OCI-LY3 (cell line): ENCODE measurements at regions not wholly inside any gene's neighbourhood (a gene's known extent, or its start where the extent isn't known, plus 50 kb on each side); places are given as distances from the start of the nearest gene placed in this dataset.

Experiments
- H2AFZ ChIP-seq: fragments of 200-600, 300-600 bp; shearing (Covaris generic); 2 replicates; pipeline ENCODE4 v1.6.0; 2014; ENCODE audit warnings: antibody characterized with exemption, low read depth, low read length
- H3K27ac ChIP-seq: fragments of 200-600, 300-600 bp; sonication (generic); 2 replicates; pipeline ENCODE4 v1.5.1; 2014; ENCODE audit warnings: mild to moderate bottlenecking, low read length, moderate library complexity, mixed read lengths
- H3K27me3 ChIP-seq: fragments of 200-600, 300-600 bp; sonication (generic); 2 replicates; pipeline ENCODE4 v1.6.1; 2014; ENCODE audit warnings: low read depth, low read length, mixed read lengths
- H3K36me3 ChIP-seq: fragments of 200-600, 300-600 bp; sonication (generic); replicated peaks from 2 replicates; pipeline ENCODE3; 2014; ENCODE audit warnings: low read depth, low read length, mixed read lengths
- H3K4me1 ChIP-seq: fragments of 300-600, 200-600 bp; sonication (generic); 2 replicates; pipeline ENCODE4 v1.6.1; 2014; ENCODE audit warnings: low read length, mixed read lengths
- H3K4me2 ChIP-seq: fragments of 200-600, 300-600 bp; sonication (generic); 2 replicates; pipeline ENCODE4 v1.6.1; 2014; ENCODE audit warnings: low read length, mixed read lengths
- H3K4me3 ChIP-seq: fragments of 300-600, 200-600 bp; sonication (generic); 2 replicates; pipeline ENCODE4 v1.5.1; 2014; ENCODE audit warnings: antibody characterized with exemption, mild to moderate bottlenecking, low read length, moderate library complexity
- H3K79me2 ChIP-seq: fragments of 300-600, 200-600 bp; shearing (Covaris generic); 2 replicates; pipeline ENCODE4 v1.6.1; 2014; ENCODE audit warnings: mild to moderate bottlenecking, low read length, mixed read lengths
- H3K9ac ChIP-seq: fragments of 300-600, 200-600 bp; shearing (Covaris generic); 2 replicates; pipeline ENCODE4 v1.6.0; 2014; ENCODE audit warnings: mild to moderate bottlenecking, low read length, moderate library complexity
- H3K9me3 ChIP-seq: fragments of 200-600, 300-600 bp; shearing (Covaris generic); 2 replicates; pipeline ENCODE4 v1.6.1; 2014; ENCODE audit warnings: low read length, mixed read lengths; ENCODE audit not compliant: insufficient read depth
- H4K20me1 ChIP-seq: fragments of 200-600, 300-600 bp; sonication (generic); 2 replicates; pipeline ENCODE4 v1.6.1; 2016; ENCODE audit warnings: low read length, mixed read lengths; ENCODE audit not compliant: insufficient read depth
- EZH2phosphoT487 ChIP-seq: fragments of 200-600 bp; shearing (Covaris generic); IDR thresholded peaks from 2 replicates; pipeline ENCODE4 v1.6.1; 2018; ENCODE audit warnings: antibody characterized with exemption, mixed run types, low read depth
- TF ChIP-seq, protein P1 (sequence below): fragments of 200-600, 300-600 bp; sonication (generic); IDR thresholded peaks from 2 replicates; pipeline ENCODE4 v1.5.1; 2014; ENCODE audit warnings: antibody characterized with exemption, low read length, low read depth

DNA sequence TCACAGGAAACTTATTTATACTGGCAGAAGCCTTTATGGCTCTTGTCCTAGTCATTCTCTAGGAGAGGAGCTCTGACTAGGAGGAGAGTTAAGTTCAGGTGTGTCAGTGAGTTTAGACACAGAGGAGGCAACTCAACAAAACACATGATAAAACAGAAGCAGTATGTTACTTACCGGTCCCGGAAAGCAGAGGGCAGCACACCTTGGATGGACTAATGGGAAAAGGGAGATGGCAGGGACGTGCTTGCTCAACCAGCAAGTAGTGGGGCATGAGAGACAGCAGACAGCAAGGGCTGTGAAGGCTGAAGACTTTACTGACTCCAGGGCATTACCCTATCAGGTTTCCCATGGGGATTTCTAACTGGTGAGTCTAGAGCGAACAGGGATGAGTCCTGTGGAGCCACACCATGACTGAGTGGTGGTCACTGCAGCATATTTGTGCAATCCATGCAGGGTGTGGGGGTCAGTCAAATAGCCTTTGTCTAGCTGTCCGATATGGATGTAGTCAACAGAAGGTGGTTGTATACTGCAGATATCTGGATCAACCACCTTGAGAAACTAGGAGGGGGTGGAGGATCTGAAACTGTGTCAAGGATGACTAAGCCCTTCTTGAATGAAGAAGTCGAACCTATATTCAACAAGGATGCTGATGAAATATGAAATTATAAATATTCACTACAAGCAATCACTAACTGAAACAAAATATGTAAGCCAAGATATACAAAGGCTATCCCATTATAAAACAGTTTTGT lies 596.3 kb upstream of the CHRM3 start:
- no peaks in the 10 kb centered on the region for H3K9me3 ChIP-seq
- no peak overlapping the region for H3K27ac ChIP-seq
- no peak overlapping the region for H3K9ac ChIP-seq
- H4K20me1 ChIP-seq: no peaks in the 10 kb centered on the region
- no peak overlapping the region for H2AFZ ChIP-seq
- H3K36me3 ChIP-seq: no peaks in the 10 kb centered on the region
- H3K4me3 ChIP-seq: no peak overlapping the region
- H3K4me1 ChIP-seq: peaks cover 9% of the 10 kb centered on the region
- TF ChIP-seq EZH2phosphoT487: no peak
- TF ChIP-seq, protein P1, sequence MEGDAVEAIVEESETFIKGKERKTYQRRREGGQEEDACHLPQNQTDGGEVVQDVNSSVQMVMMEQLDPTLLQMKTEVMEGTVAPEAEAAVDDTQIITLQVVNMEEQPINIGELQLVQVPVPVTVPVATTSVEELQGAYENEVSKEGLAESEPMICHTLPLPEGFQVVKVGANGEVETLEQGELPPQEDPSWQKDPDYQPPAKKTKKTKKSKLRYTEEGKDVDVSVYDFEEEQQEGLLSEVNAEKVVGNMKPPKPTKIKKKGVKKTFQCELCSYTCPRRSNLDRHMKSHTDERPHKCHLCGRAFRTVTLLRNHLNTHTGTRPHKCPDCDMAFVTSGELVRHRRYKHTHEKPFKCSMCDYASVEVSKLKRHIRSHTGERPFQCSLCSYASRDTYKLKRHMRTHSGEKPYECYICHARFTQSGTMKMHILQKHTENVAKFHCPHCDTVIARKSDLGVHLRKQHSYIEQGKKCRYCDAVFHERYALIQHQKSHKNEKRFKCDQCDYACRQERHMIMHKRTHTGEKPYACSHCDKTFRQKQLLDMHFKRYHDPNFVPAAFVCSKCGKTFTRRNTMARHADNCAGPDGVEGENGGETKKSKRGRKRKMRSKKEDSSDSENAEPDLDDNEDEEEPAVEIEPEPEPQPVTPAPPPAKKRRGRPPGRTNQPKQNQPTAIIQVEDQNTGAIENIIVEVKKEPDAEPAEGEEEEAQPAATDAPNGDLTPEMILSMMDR: peak; percentile 21; the same call in 1 of the 2 replicates
- peak overlapping the region; percentile 19; the same call in 1 of the 2 replicates for H3K4me2 ChIP-seq
- no peaks in the 10 kb centered on the region for H3K79me2 ChIP-seq
- no peaks in the 10 kb centered on the region for H3K27me3 ChIP-seq

DNA sequence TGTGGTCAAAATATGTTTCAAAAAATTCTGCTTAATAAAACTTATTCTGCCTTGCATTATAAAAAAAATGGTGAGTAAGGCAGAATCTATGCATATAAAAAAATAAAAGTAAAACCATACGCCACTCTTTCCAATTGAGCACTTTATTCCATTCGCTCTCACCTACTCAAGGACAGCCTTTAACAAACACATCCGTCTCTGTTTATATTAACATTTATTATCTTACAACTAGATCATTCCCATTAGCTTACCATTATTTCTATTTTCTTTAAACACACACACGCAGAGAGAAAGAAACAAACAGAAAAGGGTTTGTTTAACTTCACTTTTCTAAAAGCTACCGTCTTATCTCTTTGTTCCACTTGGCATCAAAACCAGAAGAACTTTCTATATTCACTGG lies 598.9 kb upstream of the CHRM3 start:
- Histone ChIP-seq H3K79me2 (no peaks in the 10 kb centered on the region), H2AFZ (no peak overlapping the region), H3K4me3 (no peak overlapping the region), H4K20me1 (no peaks in the 10 kb centered on the region), H3K36me3 (no peaks in the 10 kb centered on the region), H3K4me1 (peaks cover 9% of the 10 kb centered on the region), H3K4me2 (no peak overlapping the region), H3K9me3 (no peaks in the 10 kb centered on the region), H3K9ac (no peak overlapping the region), H3K27me3 (no peaks in the 10 kb centered on the region), H3K27ac (no peak overlapping the region)
- no peak for TF ChIP-seq EZH2phosphoT487
- TF ChIP-seq, protein P1: no peak

DNA sequence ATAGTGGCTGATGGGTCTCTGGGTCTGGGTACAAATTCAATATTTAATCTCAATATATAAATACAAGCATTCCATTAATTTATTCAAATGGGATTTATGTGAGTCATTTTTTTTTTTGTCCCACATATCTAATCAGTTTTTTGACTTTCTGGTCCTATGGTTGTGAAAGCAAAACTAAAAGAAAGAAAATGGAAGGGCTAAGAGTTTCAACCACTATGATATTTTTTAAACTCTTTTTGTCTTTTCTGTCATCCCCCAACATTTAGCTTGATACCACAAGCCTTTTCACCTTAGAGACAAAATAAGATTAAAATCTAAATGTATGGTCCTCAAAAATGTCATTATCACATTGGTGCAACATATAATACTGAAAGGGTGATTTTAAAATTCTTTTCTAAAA lies 602.7 kb upstream of the CHRM3 start:
- Histone ChIP-seq H4K20me1 (no peaks in the 10 kb centered on the region), H3K36me3 (no peaks in the 10 kb centered on the region), H3K4me1 (no peaks in the 10 kb centered on the region), H3K9me3 (no peaks in the 10 kb centered on the region), H3K27ac (no peak overlapping the region), H3K4me3 (no peak overlapping the region), H3K9ac (no peak overlapping the region), H3K4me2 (no peak overlapping the region), H2AFZ (no peak overlapping the region), H3K79me2 (no peaks in the 10 kb centered on the region), H3K27me3 (no peaks in the 10 kb centered on the region)
- TF ChIP-seq, protein P1: no peak
- TF ChIP-seq EZH2phosphoT487: no peak

DNA sequence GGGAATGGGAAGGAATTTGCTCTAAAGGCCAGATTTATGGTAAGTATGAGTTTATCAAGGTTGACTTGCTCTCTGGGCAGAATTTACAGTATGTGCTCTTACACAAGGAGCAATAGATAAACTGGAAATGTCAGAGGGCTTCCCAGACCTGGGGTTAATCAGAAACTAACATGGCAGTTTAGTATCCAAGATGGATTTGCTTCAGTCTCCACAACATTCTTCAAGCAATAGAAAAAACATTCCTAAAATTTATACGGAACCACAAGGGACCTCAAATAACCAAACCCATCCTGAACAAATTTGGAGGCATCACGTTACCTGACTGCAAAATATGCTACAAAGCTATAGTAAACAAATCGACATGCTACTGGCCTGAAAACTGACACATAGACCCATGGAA lies 606.7 kb upstream of the CHRM3 start:
- H2AFZ ChIP-seq: no peak overlapping the region
- H3K4me3 ChIP-seq: no peak overlapping the region
- H3K27ac ChIP-seq: no peak overlapping the region
- no peaks in the 10 kb centered on the region for H3K9me3 ChIP-seq
- no peaks in the 10 kb centered on the region for H3K36me3 ChIP-seq
- no peak overlapping the region for H3K9ac ChIP-seq
- no peaks in the 10 kb centered on the region for H3K4me1 ChIP-seq
- H3K4me2 ChIP-seq: no peak overlapping the region
- H4K20me1 ChIP-seq: no peaks in the 10 kb centered on the region
- H3K27me3 ChIP-seq: no peaks in the 10 kb centered on the region
- TF ChIP-seq, protein P1: no peak
- TF ChIP-seq EZH2phosphoT487: no peak
- no peaks in the 10 kb centered on the region for H3K79me2 ChIP-seq
